ENCODE measurements at regions not wholly inside any gene's neighbourhood (a gene's known extent, or its start where the extent isn't known, plus 50 kb on each side); places are given as distances from the start of the nearest gene placed in this dataset.

- in situ Hi-C loops (cut with HindIII; ENCODE audit: extremely low pct_ligation_motif_present, low pct_unique_long_range_greater_than_20kb) = no loop called here
- Histone ChIP-seq H3K27ac (ENCODE audit: extremely low read length, insufficient read depth, low read length) (no peak overlapping the region), H3K9me3 (ENCODE audit: low read length) (no peaks in the 10 kb centered on the region), H3K9ac (ENCODE audit: insufficient read depth, low read depth, low read length) (no peak overlapping the region), H3K4me1 (ENCODE audit: insufficient read depth, low read length) (peaks cover 18% of the 10 kb centered on the region), H3K4me3 (replicated peaks in 1 of 3; ENCODE audit: insufficient read depth in 1 of 3, low read depth in 2 of 3, low read length in 3 of 3) (peak overlapping the region in 1 of 3 experiments; percentile 9; a peak in 1 of 6 replicates), H3K27me3 (ENCODE audit: control insufficient read depth in 1 of 2, insufficient read depth in 2 of 2, low read length in 2 of 2) (peaks cover 3 to 7% of the 10 kb centered on the region in 2 experiments; a peak in 3 of 5 replicates), H3K36me3 (replicated peaks in 1 of 2; ENCODE audit: control insufficient read depth in 1 of 2, insufficient read depth in 2 of 2, low read length in 2 of 2) (no peaks in the 10 kb centered on the region), H2AFZ (ENCODE audit: low read length) (no peak overlapping the region), H3K79me2 (ENCODE audit: insufficient read depth, low read length) (no peaks in the 10 kb centered on the region), H4K20me1 (ENCODE audit: insufficient read depth, low read length) (no peaks in the 10 kb centered on the region), H3K4me2 (ENCODE audit: low read depth, low read length) (peak overlapping the region; percentile 30; the same call in 1 of the 2 replicates)
- 0 out of 2 replicates have a peak, but pooled peaks have one; percentile 17 for TF ChIP-seq CEBPG (CRISPR knock-in tag; IDR thresholded peaks at IDR 0.05)
- peak; percentile 68; the same call in 1 of the 2 replicates for TF ChIP-seq CEBPB (IDR thresholded peaks at IDR 0.05; ENCODE audit: borderline replicate concordance, low read depth, low read length)
- no peak for TF ChIP-seq THAP7 (CRISPR knock-in tag; IDR thresholded peaks at IDR 0.05)
- 4% methylated on average over 7 of the region's 7 CpGs for WGBS (ENCODE audit: low lambda C conversion rate)
- peak; percentile 76 for ATAC-seq
- BruUV-seq (replicated peaks) = no TSS peak
- no peak for FAIRE-seq
- CTCF ChIA-PET (ENCODE audit: low intra/inter-chr PET ratio, low total read pairs) = no interaction called here
- intact Hi-C loops (cut with micrococcal nuclease; ENCODE audit: unreplicated experiment) = loop anchor here (2.0 kb wide), 1 partner anchor 71 kb away; no protein-coding TSS in a partner anchor
- POLR2A ChIA-PET = no interaction called here
- peak; percentile 26 for DNase-seq (ENCODE audit: low spot score)
Observed at GRCh38 chr5:56763711-56764466, 51.5 kb upstream of the MAP3K1 start.

GRCh38 chr5:56763182-56763581, 52.2 kb upstream of the MAP3K1 start:
- no peak overlapping the region for H3K27ac ChIP-seq (ENCODE audit: extremely low read length, insufficient read depth, low read length)
- H3K9me3 ChIP-seq (ENCODE audit: low read length) = no peaks in the 10 kb centered on the region
- no peaks in the 10 kb centered on the region for H3K36me3 ChIP-seq (replicated peaks in 1 of 2; ENCODE audit: control insufficient read depth in 1 of 2, insufficient read depth in 2 of 2, low read length in 2 of 2)
- no peak overlapping the region for H3K4me3 ChIP-seq (replicated peaks in 1 of 3; ENCODE audit: insufficient read depth in 1 of 3, low read depth in 2 of 3, low read length in 3 of 3)
- H3K4me1 ChIP-seq (ENCODE audit: insufficient read depth, low read length) = peaks cover 18% of the 10 kb centered on the region
- peaks cover 3 to 7% of the 10 kb centered on the region in 2 experiments; a peak in 3 of 5 replicates for H3K27me3 ChIP-seq (ENCODE audit: control insufficient read depth in 1 of 2, insufficient read depth in 2 of 2, low read length in 2 of 2)
- FAIRE-seq (no peak), DNase-seq (ENCODE audit: low spot score) (no peak), ATAC-seq (no peak)
- 0 out of 2 replicates have a peak overlapping the region, but pooled peaks have one; percentile 30 for H3K4me2 ChIP-seq (ENCODE audit: low read depth, low read length)
- H3K79me2 ChIP-seq (ENCODE audit: insufficient read depth, low read length) = no peaks in the 10 kb centered on the region
- no peak overlapping the region for H3K9ac ChIP-seq (ENCODE audit: insufficient read depth, low read depth, low read length)
- CTCF ChIA-PET (ENCODE audit: low intra/inter-chr PET ratio, low total read pairs) = no interaction called here
- no TSS peak for BruUV-seq (replicated peaks)
- TF ChIP-seq EZH2 (conservative IDR thresholded peaks at IDR 0.05; ENCODE audit: low read depth, low read length) (no peak), ZBTB2 (CRISPR knock-in tag; IDR thresholded peaks at IDR 0.05; ENCODE audit: low read depth) (no peak), SCMH1 (CRISPR knock-in tag; IDR thresholded peaks at IDR 0.05; ENCODE audit: borderline replicate concordance) (no peak), ZMYM2 (CRISPR knock-in tag; IDR thresholded peaks at IDR 0.05) (no peak), DR1 (CRISPR knock-in tag; IDR thresholded peaks at IDR 0.05) (no peak)
- in situ Hi-C loops (cut with HindIII; ENCODE audit: extremely low pct_ligation_motif_present, low pct_unique_long_range_greater_than_20kb) (no loop called here), intact Hi-C loops (cut with micrococcal nuclease; ENCODE audit: unreplicated experiment) (no loop called here)
- H4K20me1 ChIP-seq (ENCODE audit: insufficient read depth, low read length) = no peaks in the 10 kb centered on the region
- WGBS (ENCODE audit: low lambda C conversion rate) = 33% methylated on average over 1 of the region's 1 CpG
- POLR2A ChIA-PET = no interaction called here
- H2AFZ ChIP-seq (ENCODE audit: low read length) = no peak overlapping the region

Data from HepG2 (cell line).